Forelimb muscle (tissue), 1 donor: ENCODE measurements at regions not wholly inside any gene's neighbourhood (a gene's known extent, or its start where the extent isn't known, plus 50 kb on each side); places are given as distances from the start of the nearest gene placed in this dataset.

ENCODE experiments used
- DNase-seq: peaks from one replicate; pipeline ENCODE4 v3.0.0-alpha.2; 2013; ENCODE audit warnings: low read depth

DNA sequence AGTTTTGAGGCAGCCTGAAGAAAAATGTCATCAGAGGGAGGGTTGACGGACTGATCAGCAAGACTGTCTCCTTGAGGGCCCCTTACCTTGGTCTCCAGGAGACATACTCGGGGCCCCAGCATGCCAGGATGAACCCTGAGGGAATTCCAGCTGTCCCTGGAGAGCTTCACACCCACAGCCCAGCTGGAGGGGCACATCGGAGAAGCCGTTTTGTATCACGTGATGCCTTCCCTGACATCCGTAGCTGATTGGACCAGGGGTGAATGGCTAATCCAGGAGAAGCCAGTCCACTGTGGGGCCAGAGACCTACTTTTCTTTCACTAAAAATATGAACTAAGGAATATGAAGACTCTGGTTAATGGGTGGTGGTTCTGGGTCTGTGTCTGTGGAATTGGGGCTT lies 86.0 kb upstream of the TP53I11 start:
- DNase-seq: no peak

GRCh38 chr11:45037434-45038005 lies 86.8 kb upstream of the TP53I11 start:
- no peak for DNase-seq

GRCh38 chr11:45038923-45039322 lies 88.2 kb upstream of the TP53I11 start:
- DNase-seq: no peak

DNA sequence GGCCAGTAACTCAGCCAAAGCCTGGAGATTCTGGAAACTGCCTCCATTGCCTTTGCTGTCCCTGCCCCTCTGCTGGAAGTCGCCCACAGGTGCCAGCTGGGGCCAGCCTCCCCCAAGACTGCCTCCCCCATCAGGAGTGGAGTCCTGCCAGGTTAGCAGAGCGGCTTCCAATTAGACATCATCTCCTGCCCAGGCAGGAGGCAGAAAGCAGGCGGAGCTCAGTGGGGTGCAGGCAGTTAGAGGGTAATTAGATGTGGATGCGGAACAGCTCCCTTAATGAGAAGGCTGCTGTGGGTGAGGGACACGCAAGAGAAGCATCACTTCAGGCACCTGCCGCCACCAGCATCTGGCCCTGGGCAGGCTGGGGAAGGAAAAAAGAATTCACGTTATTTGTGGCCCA lies 90.9 kb upstream of the TP53I11 start:
- DNase-seq: no peak

DNA sequence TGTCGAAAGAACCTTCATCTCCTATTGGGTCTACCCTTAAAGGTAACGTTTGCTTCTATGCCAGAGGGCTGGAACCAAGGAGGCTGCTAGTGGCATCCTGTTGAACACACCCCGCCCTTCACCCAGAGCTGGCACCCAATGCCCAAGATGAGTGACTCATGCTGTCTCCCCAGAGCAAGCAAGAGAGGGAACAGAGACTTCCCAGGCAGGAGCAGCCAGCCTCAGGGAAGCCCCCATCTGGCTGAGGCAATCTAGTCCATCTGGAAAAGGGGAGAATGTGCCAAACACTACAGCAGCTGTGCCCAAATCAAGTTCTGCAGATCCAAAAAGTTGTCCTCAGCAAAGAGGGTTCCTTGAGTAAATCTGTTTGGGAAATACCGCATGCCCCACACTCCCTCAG lies 91.9 kb upstream of the TP53I11 start:
- DNase-seq: no peak

DNA sequence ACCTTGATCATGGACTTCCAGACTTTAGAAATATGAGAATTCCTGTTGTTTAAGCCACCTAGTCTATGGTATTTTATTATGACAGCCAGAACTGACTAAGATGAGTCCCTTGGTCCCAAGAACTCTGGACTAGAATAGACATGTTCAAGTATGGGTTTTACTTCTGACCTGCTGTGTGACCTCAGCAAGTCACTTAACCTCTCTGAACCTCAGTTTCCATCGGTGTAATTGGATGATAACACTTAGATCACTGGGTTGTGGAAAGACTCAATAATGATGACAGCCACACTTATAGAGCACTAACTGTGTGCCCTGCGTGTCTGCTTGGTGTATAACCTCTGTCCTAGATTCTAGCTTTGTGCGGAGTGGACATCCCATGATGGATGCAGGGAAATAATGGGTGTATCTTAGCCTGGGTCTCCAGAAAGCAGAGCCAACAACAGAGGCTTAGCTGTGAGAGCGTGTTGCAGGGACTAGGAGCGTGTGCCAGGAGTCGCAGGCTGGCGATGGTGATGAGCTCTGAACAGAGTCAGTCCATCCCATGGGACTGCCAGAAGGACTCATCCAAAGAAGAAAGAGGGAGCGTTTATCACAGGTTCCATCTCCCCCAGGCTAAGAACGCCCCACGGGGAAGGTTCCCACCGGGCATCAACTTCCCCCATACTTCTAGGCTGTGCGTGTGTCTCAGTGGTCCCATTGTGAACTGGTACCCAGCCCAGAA lies 93.2 kb upstream of the TP53I11 start:
- no peak for DNase-seq

DNA sequence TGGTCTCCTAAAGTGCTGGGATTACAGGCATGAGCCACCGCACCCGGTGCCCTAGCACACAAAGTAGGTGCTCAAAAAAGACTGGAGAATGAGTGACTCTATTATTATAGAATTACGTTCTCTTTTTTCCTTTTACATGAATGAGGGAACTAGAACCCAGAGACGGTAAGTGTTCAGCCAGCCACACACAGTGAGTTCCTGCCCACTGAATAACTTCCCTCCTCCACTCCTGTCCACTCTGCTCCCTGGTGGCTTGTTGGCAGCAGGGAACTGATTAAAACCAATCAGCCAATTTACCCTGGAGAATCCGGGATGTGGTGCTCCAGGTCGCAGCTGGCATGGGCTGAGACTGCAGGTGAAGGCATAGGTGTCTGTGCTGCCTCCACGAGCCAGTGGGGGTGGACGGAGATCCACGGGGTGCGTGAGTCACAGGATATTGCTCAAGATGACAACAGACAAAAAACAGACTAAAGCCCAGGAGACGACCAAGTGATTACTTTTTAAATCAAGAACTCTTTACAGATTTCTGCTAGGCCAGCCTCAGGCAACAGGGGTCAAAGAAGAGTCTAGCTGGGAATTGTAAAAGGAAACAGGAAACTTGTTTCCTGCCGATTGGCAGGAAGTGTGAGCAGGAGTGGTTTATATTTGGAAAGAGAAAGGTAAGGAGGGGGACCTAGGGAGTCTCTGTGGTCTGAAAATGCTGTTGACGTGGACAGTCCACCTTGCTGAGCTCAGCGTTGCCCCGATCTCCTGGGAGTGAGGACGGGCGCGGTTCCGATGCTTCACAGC lies 95.2 kb upstream of the TP53I11 start:
- DNase-seq: no peak

- no peak for DNase-seq
Measured at GRCh38 chr11:45048313-45048841, 97.7 kb upstream of the TP53I11 start.

DNA sequence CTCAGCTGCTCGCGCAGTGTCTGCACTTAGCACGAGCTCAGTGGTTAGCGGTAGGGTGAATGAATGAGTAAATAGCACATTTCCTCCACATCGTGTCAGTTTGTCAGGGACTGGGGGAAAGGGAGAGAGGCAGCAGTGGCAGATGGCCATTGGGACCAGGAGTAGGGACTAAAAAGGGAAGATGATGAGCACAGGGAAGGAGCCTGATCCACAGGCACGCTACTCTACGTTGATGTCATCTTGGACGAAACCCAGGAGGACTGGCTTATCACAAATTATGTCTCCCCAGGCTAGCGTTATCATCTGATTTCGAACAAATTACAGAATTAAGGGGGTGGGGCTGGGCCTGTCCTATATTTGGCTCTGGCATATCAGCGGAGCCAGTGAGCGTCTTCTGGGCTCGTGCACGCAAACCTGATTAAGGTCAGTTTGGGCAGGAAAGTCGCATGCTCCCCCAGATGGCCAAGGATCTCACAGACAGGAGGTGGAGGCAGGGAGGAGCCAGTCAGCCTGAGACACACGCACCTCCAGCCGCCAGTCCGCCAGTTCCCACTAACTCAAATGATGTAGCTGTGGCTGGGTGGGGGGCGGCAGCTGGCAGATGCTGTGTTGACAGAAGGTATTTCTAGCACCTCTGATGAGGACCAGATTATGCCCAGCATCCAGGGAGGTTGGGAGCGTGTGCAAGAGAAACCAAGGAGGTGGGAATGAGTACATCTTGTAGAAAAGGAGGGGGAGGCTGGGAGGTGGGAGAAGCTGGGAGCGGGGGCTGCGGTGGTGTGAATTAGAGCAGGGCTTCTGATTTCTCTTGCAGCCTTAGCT lies 97.4 kb upstream of the PRDM11 start:
- no peak for DNase-seq

GRCh38 chr11:45050111-45050510 lies 96.3 kb upstream of the PRDM11 start:
- no peak for DNase-seq

- no peak for DNase-seq
Measured at GRCh38 chr11:45051621-45052020, 94.8 kb upstream of the PRDM11 start.

- no peak for DNase-seq
Measured at GRCh38 chr11:45052361-45052760, 94.1 kb upstream of the PRDM11 start.

DNA sequence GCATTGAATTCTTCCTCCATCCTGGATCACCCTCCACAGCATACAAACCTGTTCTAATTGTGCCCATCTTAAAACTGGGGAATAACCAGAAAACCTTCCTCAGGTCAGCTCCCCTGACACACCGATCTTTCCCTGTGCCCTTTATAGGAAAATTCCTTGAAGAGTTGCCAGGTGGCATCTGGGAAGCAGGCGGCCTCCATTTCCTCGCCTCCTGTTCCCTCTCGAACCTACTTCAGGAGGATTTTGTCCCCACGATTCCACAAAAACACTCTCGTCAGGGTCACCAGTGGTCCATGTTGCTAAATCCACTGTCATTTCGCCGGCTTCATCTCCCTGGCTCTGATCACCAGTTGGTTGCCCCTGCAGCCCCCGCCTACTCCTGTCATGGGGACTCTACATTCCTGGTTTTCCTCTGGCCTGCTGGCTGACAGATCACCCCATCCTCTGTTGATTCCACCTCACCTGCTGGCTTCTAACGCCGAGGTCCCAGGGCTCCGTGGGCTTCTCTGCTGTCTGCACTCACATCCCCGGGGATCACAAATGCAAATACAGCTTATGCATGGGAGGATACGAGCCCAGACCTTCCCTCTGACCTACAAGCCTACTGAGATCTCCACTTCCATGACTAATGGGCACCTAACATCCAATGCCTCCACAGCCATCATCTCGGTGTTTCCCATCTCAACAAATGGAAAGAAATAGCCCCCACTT lies 92.5 kb upstream of the PRDM11 start:
- DNase-seq: no peak

GRCh38 chr11:45054956-45055355 lies 91.5 kb upstream of the PRDM11 start:
- no peak for DNase-seq

DNA sequence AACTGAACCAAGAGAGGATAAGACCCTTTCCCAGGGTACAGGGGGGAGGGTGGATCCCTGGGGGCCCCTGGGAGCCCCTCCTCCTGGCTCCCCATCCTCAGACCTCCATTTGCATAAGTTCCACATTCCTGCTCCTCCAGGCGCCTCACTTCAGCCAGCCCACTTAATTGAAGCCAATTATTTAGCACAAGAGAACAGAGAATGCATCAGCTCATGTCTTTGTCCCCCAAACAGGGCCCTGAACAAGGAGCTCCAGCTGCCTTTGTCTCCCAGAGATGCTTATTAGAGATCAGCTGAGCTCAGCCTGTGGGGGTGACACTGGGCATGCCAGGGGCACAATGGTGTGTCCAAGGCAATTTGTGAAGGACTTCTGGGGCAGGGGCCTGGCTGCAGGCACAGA lies 89.9 kb upstream of the PRDM11 start:
- no peak for DNase-seq

GRCh38 chr11:45057938-45058646 lies 88.3 kb upstream of the PRDM11 start:
- DNase-seq: no peak

DNA sequence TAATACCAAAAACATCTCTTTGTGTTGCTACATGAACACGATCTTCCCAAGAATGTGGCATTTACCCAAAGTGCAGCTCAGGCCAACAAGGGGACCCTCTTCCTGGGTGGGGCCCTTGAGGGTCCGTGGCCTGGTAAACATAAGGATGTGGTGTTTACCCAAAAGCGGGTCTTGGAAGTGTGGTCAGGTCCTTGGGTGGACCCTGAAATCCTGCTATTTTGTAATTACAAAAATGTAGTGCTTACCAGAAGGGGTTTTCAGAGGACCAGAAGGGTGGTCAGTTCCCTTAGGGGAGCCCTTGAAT lies 87.8 kb upstream of the PRDM11 start:
- no peak for DNase-seq

DNA sequence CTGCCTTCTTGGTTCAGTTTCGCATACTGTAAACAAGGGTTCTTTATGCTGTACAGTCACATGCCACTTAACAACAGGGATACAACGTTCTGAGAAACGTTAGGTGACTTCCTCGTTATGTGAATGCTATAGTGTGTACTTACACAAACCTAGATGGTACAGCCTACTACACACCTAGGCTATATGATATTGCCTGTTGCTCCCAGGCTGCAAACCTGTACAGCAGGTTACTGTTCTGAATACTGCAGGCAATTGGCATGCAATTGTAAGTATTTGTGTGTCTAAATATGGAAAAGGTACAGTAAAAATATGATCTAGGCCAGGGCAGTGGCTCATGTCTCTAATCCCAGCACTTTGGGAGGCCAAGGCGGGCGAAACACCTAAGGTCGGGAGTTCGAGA lies 85.7 kb upstream of the PRDM11 start:
- no peak for DNase-seq

DNA sequence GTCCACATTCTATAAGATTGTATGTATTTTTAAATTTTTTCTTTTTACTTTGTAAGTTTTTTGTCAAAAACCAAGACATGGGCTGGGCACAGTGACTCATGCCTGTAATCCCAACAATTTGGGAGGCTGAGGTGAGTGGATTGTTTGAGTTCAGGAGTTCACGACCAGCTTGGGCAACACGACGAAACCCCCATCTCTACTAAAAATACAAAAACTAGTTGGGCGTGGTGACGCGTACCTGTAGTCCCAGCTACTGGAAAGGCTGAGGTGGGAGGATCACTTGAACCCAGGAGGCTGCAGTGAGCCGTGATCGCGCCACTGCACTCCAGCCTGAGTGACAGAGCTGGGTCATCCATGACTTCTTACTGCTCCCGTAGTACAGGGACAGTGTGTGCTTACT lies 84.8 kb upstream of the PRDM11 start:
- no peak for DNase-seq

GRCh38 chr11:45062115-45062514 lies 84.3 kb upstream of the PRDM11 start:
- no peak for DNase-seq
